ENCODE measurements at regions not wholly inside any gene's neighbourhood (a gene's known extent, or its start where the extent isn't known, plus 50 kb on each side); places are given as distances from the start of the nearest gene placed in this dataset.
A peak's percentile ranks its signal among the peaks of the same experiment; 100 is the strongest.

- no peak for DNase-seq (ENCODE audit: low read depth in 2 of 2)
Measured at GRCh38 chr7:98565103-98565502, 52.0 kb upstream of the NPTX2 start.

- DNase-seq (ENCODE audit: low read depth in 2 of 2): no peak
Measured at GRCh38 chr7:98562871-98563495, 54.1 kb upstream of the NPTX2 start.

- no peak for DNase-seq (ENCODE audit: low read depth in 2 of 2)
Measured at GRCh38 chr7:98562381-98562823, 54.7 kb upstream of the NPTX2 start.

GRCh38 chr7:98559958-98560357, 57.1 kb upstream of the NPTX2 start:
- no peak for DNase-seq (ENCODE audit: low read depth in 2 of 2)

GRCh38 chr7:98559219-98559618, 57.9 kb upstream of the NPTX2 start:
- DNase-seq (ENCODE audit: low read depth in 2 of 2): no peak

GRCh38 chr7:98557538-98558031, 59.5 kb upstream of the NPTX2 start:
- DNase-seq (ENCODE audit: low read depth in 2 of 2): no peak

- no peak for DNase-seq (ENCODE audit: low read depth in 2 of 2)
Measured at GRCh38 chr7:98556288-98556687, 60.8 kb upstream of the NPTX2 start.

- DNase-seq (ENCODE audit: low read depth in 2 of 2): no peak
Measured at GRCh38 chr7:98555403-98555802, 61.7 kb upstream of the NPTX2 start.

- DNase-seq (ENCODE audit: low read depth in 2 of 2): no peak
Measured at GRCh38 chr7:98553666-98554065, 63.4 kb upstream of the NPTX2 start.

- DNase-seq (ENCODE audit: low read depth in 2 of 2): peak in 1 of 2 donors; percentile 10
Measured at GRCh38 chr7:98551611-98552273, 65.3 kb upstream of the NPTX2 start.

- no peak for DNase-seq (ENCODE audit: low read depth in 2 of 2)
Measured at GRCh38 chr7:98548971-98549370, 68.1 kb upstream of the NPTX2 start.

GRCh38 chr7:98548370-98548769, 68.7 kb upstream of the NPTX2 start:
- DNase-seq (ENCODE audit: low read depth in 2 of 2): no peak

GRCh38 chr7:98541101-98541500, 76.0 kb upstream of the NPTX2 start:
- no peak for DNase-seq (ENCODE audit: low read depth in 2 of 2)

- DNase-seq (ENCODE audit: low read depth in 2 of 2): no peak
Measured at GRCh38 chr7:98539865-98540264, 77.2 kb upstream of the NPTX2 start.

- no peak for DNase-seq (ENCODE audit: low read depth in 2 of 2)
Measured at GRCh38 chr7:98536803-98537202, 80.3 kb upstream of the NPTX2 start.

GRCh38 chr7:98534493-98534892, 82.6 kb upstream of the NPTX2 start:
- DNase-seq (ENCODE audit: low read depth in 2 of 2): no peak

GRCh38 chr7:98531717-98532116, 85.4 kb upstream of the NPTX2 start:
- DNase-seq (ENCODE audit: low read depth in 2 of 2): no peak

- no peak for DNase-seq (ENCODE audit: low read depth in 2 of 2)
Measured at GRCh38 chr7:98528079-98528478, 89.0 kb upstream of the NPTX2 start.

GRCh38 chr7:98526059-98526458, 91.0 kb upstream of the NPTX2 start:
- no peak for DNase-seq (ENCODE audit: low read depth in 2 of 2)

- no peak for DNase-seq (ENCODE audit: low read depth in 2 of 2)
Measured at GRCh38 chr7:98521089-98521692, 95.9 kb upstream of the NPTX2 start.

- no peak for DNase-seq (ENCODE audit: low read depth in 2 of 2)
Measured at GRCh38 chr7:98520356-98520951, 96.6 kb upstream of the NPTX2 start.

GRCh38 chr7:98518159-98518947, 98.7 kb upstream of the NPTX2 start:
- no peak for DNase-seq (ENCODE audit: low read depth in 2 of 2)
